ENCODE measurements at regions not wholly inside any gene's neighbourhood (a gene's known extent, or its start where the extent isn't known, plus 50 kb on each side); places are given as distances from the start of the nearest gene placed in this dataset.

DNA sequence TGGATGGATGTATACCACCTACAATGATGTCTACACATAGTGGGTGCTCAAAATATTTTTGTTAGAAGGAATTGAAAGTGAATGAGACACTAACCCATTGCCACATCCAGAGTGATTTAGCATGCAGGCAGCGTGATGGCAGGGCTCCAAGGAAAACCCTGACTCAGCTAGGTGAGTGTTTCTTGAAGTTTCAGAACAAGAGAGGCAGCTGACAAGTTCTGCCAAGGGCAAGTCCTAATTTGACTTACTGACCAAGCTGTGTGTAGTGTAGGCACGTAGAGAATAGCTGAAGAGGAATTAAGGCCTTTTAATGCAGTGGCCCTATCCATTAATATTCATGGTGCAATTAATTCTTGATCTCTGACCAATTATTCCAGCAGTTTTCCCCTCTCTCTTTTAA is 107.8 kb upstream of the ATP10B start:
- DNase-seq (ENCODE audit: low read depth), result peak; percentile 82
- TF ChIP-seq, protein P1, sequence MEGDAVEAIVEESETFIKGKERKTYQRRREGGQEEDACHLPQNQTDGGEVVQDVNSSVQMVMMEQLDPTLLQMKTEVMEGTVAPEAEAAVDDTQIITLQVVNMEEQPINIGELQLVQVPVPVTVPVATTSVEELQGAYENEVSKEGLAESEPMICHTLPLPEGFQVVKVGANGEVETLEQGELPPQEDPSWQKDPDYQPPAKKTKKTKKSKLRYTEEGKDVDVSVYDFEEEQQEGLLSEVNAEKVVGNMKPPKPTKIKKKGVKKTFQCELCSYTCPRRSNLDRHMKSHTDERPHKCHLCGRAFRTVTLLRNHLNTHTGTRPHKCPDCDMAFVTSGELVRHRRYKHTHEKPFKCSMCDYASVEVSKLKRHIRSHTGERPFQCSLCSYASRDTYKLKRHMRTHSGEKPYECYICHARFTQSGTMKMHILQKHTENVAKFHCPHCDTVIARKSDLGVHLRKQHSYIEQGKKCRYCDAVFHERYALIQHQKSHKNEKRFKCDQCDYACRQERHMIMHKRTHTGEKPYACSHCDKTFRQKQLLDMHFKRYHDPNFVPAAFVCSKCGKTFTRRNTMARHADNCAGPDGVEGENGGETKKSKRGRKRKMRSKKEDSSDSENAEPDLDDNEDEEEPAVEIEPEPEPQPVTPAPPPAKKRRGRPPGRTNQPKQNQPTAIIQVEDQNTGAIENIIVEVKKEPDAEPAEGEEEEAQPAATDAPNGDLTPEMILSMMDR (conservative IDR thresholded peaks at IDR 0.05; ENCODE audit: low read depth, low read length), result no peak

GRCh38 chr5:160957312-160957861 is 105.4 kb upstream of the ATP10B start:
- TF ChIP-seq, protein P1 (conservative IDR thresholded peaks at IDR 0.05; ENCODE audit: low read depth, low read length), result no peak
- H3K4me3 ChIP-seq (ENCODE audit: low read depth, low read length), result no peak overlapping the region
- DNase-seq (ENCODE audit: low read depth), result no peak

More for the DNA sequence above, 107.8 kb upstream of the ATP10B start:
- H3K4me3 ChIP-seq (ENCODE audit: low read depth, low read length), result no peak overlapping the region

- H3K4me3 ChIP-seq (ENCODE audit: low read depth, low read length), result no peak overlapping the region
- TF ChIP-seq, protein P1 (conservative IDR thresholded peaks at IDR 0.05; ENCODE audit: low read depth, low read length), result no peak
- DNase-seq (ENCODE audit: low read depth), result no peak
These were observed 104.0 kb upstream of the ATP10B start for GRCh38 chr5:160956051-160956450.

- no peak overlapping the region for H3K4me3 ChIP-seq (ENCODE audit: low read depth, low read length)
- TF ChIP-seq, protein P1 (conservative IDR thresholded peaks at IDR 0.05; ENCODE audit: low read depth, low read length), result no peak
These were observed 98.3 kb upstream of the ATP10B start for GRCh38 chr5:160950311-160950710.

GRCh38 chr5:160940725-160941124 is 88.7 kb upstream of the ATP10B start:
- TF ChIP-seq, protein P1 (conservative IDR thresholded peaks at IDR 0.05; ENCODE audit: low read depth, low read length), result no peak
- H3K4me3 ChIP-seq (ENCODE audit: low read depth, low read length), result no peak overlapping the region
- DNase-seq (ENCODE audit: low read depth), result no peak

More at GRCh38 chr5:160950311-160950710, 98.3 kb upstream of the ATP10B start:
- DNase-seq (ENCODE audit: low read depth), result no peak

DNA sequence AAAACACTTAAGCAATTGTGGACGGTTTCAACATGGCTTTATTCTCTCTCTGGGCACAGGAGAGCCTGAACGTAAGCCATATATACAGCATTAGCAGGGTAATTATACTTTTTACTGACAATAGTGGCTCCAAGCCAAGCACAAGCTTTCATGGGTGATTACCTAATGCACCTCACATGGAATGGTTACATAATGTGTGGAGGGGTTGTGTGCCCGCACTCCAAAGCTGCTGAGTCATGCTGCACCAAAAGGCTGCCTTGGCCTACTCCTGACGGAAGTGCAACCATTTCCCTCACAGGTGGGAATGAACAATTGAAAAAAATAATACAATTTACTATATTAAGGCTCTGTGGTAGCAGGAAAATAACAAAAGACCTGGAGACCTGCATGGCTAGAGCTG is 86.5 kb upstream of the ATP10B start:
- no peak overlapping the region for H3K4me3 ChIP-seq (ENCODE audit: low read depth, low read length)
- DNase-seq (ENCODE audit: low read depth), result peak; percentile 65
- TF ChIP-seq, protein P1 (conservative IDR thresholded peaks at IDR 0.05; ENCODE audit: low read depth, low read length), result no peak

GRCh38 chr5:160937570-160937969 is 85.6 kb upstream of the ATP10B start:
- H3K4me3 ChIP-seq (ENCODE audit: low read depth, low read length), result no peak overlapping the region
- DNase-seq (ENCODE audit: low read depth), result no peak
- TF ChIP-seq, protein P1 (conservative IDR thresholded peaks at IDR 0.05; ENCODE audit: low read depth, low read length), result no peak
